ENCODE measurements at regions not wholly inside any gene's neighbourhood (a gene's known extent, or its start where the extent isn't known, plus 50 kb on each side); places are given as distances from the start of the nearest gene placed in this dataset.
"Not testable (repeated sequence)": the region's sequence is repeated elsewhere in the genome, so short reads cannot be mapped to it uniquely, and the experiment has no call there.

- DNase-seq (ENCODE audit: low spot score): no peak
Observed at GRCh38 chr13:33340631-33341030, 55.1 kb upstream of the STARD13 start.

GRCh38 chr13:33341861-33342452 is 56.4 kb upstream of the STARD13 start:
- DNase-seq (ENCODE audit: low spot score): no peak

- no peak for DNase-seq (ENCODE audit: low spot score)
Observed at GRCh38 chr13:33345842-33346241, 60.3 kb upstream of the STARD13 start.

GRCh38 chr13:33347861-33348260 is 62.3 kb upstream of the STARD13 start:
- peak; percentile 73 for DNase-seq (ENCODE audit: low spot score)

- DNase-seq (ENCODE audit: low spot score): peak; percentile 33
Observed at GRCh38 chr13:33348366-33348765, 62.8 kb upstream of the STARD13 start.

GRCh38 chr13:33349288-33349985 is 63.9 kb upstream of the STARD13 start:
- DNase-seq (ENCODE audit: low spot score): peak; percentile 27

- DNase-seq (ENCODE audit: low spot score): peak; percentile 35
Observed at GRCh38 chr13:33349986-33350826, 64.7 kb upstream of the STARD13 start.

GRCh38 chr13:33351319-33351718 is 65.8 kb upstream of the STARD13 start:
- no peak for DNase-seq (ENCODE audit: low spot score)

- no peak for DNase-seq (ENCODE audit: low spot score)
Observed at GRCh38 chr13:33352041-33352440, 66.5 kb upstream of the STARD13 start.

GRCh38 chr13:33352526-33352925 is 67.0 kb upstream of the STARD13 start:
- DNase-seq (ENCODE audit: low spot score): peak; percentile 31

GRCh38 chr13:33353210-33353609 is 67.7 kb upstream of the STARD13 start:
- DNase-seq (ENCODE audit: low spot score): peak; percentile 62

GRCh38 chr13:33353646-33354045 is 68.1 kb upstream of the STARD13 start:
- DNase-seq (ENCODE audit: low spot score): no peak

- DNase-seq (ENCODE audit: low spot score): peak; percentile 30
Observed at GRCh38 chr13:33355201-33355895, 69.8 kb upstream of the STARD13 start.

- DNase-seq (ENCODE audit: low spot score): not testable (repeated sequence)
Observed at GRCh38 chr13:33358076-33358475, 72.5 kb upstream of the STARD13 start.

GRCh38 chr13:33362986-33363727 is 77.6 kb upstream of the STARD13 start:
- DNase-seq (ENCODE audit: low spot score): peak; percentile 54

- DNase-seq (ENCODE audit: low spot score): no peak
Observed at GRCh38 chr13:33364192-33364591, 78.6 kb upstream of the STARD13 start.

GRCh38 chr13:33366469-33367062 is 81.0 kb upstream of the STARD13 start:
- DNase-seq (ENCODE audit: low spot score): no peak

- no peak for DNase-seq (ENCODE audit: low spot score)
Observed at GRCh38 chr13:33367171-33367895, 81.8 kb upstream of the STARD13 start.

- no peak for DNase-seq (ENCODE audit: low spot score)
Observed at GRCh38 chr13:33367926-33368325, 82.4 kb upstream of the STARD13 start.

- DNase-seq (ENCODE audit: low spot score): no peak
Observed at GRCh38 chr13:33369073-33369472, 83.5 kb upstream of the STARD13 start.
